GM12891 (cell line): ENCODE measurements at regions not wholly inside any gene's neighbourhood (a gene's known extent, or its start where the extent isn't known, plus 50 kb on each side); places are given as distances from the start of the nearest gene placed in this dataset.

Experiments used
- PAX5 ChIP-seq: IDR thresholded peaks from 2 replicates; pipeline ENCODE4 v1.6.1; 2011; ENCODE audit warnings: low read length, moderate library complexity, mild to moderate bottlenecking; ENCODE audit not compliant: insufficient read depth, severe bottlenecking
- POLR2A ChIP-seq: IDR thresholded peaks from 2 replicates; pipeline ENCODE4 v1.6.1; 2011; ENCODE audit warnings: low read depth, low read length, control low read depth
- POLR2AphosphoS5 ChIP-seq: IDR thresholded peaks from 2 replicates; pipeline ENCODE4 v1.6.1; 2011; ENCODE audit warnings: low read depth, low read length, control low read depth
- POU2F2 ChIP-seq: IDR thresholded peaks from 2 replicates; pipeline ENCODE4 v1.6.1; 2011; ENCODE audit warnings: low read depth, mild to moderate bottlenecking, control low read depth, low read length, moderate library complexity
- SPI1 ChIP-seq: IDR thresholded peaks from 2 replicates; pipeline ENCODE4 v1.6.1; 2011; ENCODE audit warnings: low read depth, low read length, control low read depth
- TAF1 ChIP-seq: IDR thresholded peaks from 2 replicates; pipeline ENCODE4 v1.6.1; 2011; ENCODE audit warnings: low read depth, low read length, control low read depth

GRCh38 chrX:3550160-3550751 is 163.2 kb downstream of the PRKX start:
- TF ChIP-seq POLR2A (no peak), POLR2AphosphoS5 (no peak), TAF1 (no peak), POU2F2 (no peak), SPI1 (peak; percentile 46; the same call in 1 of the 2 replicates), PAX5 (no peak)
